WTC11 (cell line): ENCODE measurements at regions not wholly inside any gene's neighbourhood (a gene's known extent, or its start where the extent isn't known, plus 50 kb on each side); places are given as distances from the start of the nearest gene placed in this dataset.

ENCODE experiments used
- CTCF ChIP-seq: fragments of 200-600 bp; IDR thresholded peaks from 2 replicates; pipeline ENCODE4 v1.8.0; 2022; ENCODE audit warnings: antibody characterized with exemption
- ESRRA ChIP-seq: sonication (generic); formaldehyde crosslinking; IDR thresholded peaks from 2 replicates; pipeline ENCODE4 v1.8.1; 2022; ENCODE audit warnings: mild to moderate bottlenecking, missing genetic modification reagents, borderline replicate concordance
- FOXJ3 ChIP-seq: sonication (generic); formaldehyde crosslinking; IDR thresholded peaks from 2 replicates; pipeline ENCODE4 v1.9.0; 2021; ENCODE audit warnings: missing genetic modification reagents, mild to moderate bottlenecking, borderline replicate concordance
- KAT7 ChIP-seq: sonication (generic); formaldehyde crosslinking; IDR thresholded peaks from 2 replicates; pipeline ENCODE4 v1.8.1; 2023; ENCODE audit warnings: missing genetic modification reagents, mild to moderate bottlenecking, borderline replicate concordance
- TP53 ChIP-seq: sonication (generic); formaldehyde crosslinking; IDR thresholded peaks from 2 replicates; pipeline ENCODE4 v1.8.1; 2023; ENCODE audit warnings: mild to moderate bottlenecking, missing genetic modification reagents
- ZNF121 ChIP-seq: sonication (generic); formaldehyde crosslinking; IDR thresholded peaks from 2 replicates; pipeline ENCODE4 v1.8.0; 2023; ENCODE audit warnings: missing genetic modification reagents
- ZNF263 ChIP-seq: sonication (generic); formaldehyde crosslinking; IDR thresholded peaks from 2 replicates; pipeline ENCODE4 v1.8.1; 2022; ENCODE audit warnings: low read depth, mild to moderate bottlenecking, moderate library complexity, missing genetic modification reagents
- ZNF423 ChIP-seq: fragments of 250-450 bp; sonication (Bioruptor Pico); IDR thresholded peaks from 2 replicates; pipeline ENCODE4 v2.1.2; 2022; ENCODE audit warnings: mild to moderate bottlenecking, moderate library complexity

GRCh38 chr4:1489639-1489995 is 83.4 kb upstream of the NKX1-1 start:
- no peak for TF ChIP-seq KAT7 (CRISPR knock-in tag)
- TF ChIP-seq CTCF: no peak
- no peak for TF ChIP-seq FOXJ3 (CRISPR knock-in tag)
- TF ChIP-seq ZNF121 (CRISPR knock-in tag): no peak
- TF ChIP-seq ZNF263: no peak
- no peak for TF ChIP-seq ZNF423
- TF ChIP-seq TP53: no peak
- TF ChIP-seq ESRRA: no peak
